Chondrocyte (in vitro differentiated cells): ENCODE measurements at regions not wholly inside any gene's neighbourhood (a gene's known extent, or its start where the extent isn't known, plus 50 kb on each side); places are given as distances from the start of the nearest gene placed in this dataset.
"Not testable (repeated sequence)": the region's sequence is repeated elsewhere in the genome, so short reads cannot be mapped to it uniquely, and the experiment has no call there.

Experiments used
- DNase-seq: peaks from one replicate; pipeline ENCODE4 v3.0.0; 2021; ENCODE audit warnings: mixed read lengths, low spot score
- H3K27ac Mint-ChIP-seq: one replicate; pipeline ENCODE4 v1.8.0; 2021; ENCODE audit warnings: mild to moderate bottlenecking, moderate library complexity, mixed read lengths; ENCODE audit not compliant: unreplicated experiment
- H3K27me3 Mint-ChIP-seq: 2 replicates; pipeline ENCODE4 v1.8.0; 2021; ENCODE audit warnings: low read depth, mixed read lengths
- H3K36me3 Mint-ChIP-seq: 2 replicates; pipeline ENCODE4 v1.8.0; 2021; ENCODE audit warnings: low read depth, mixed read lengths
- H3K4me1 Mint-ChIP-seq: 2 replicates; pipeline ENCODE4 v1.8.0; 2021; ENCODE audit warnings: low read depth, mild to moderate bottlenecking, mixed read lengths
- H3K4me3 Mint-ChIP-seq: one replicate; pipeline ENCODE4 v1.8.0; 2021; ENCODE audit warnings: mild to moderate bottlenecking, moderate library complexity, mixed read lengths; ENCODE audit not compliant: unreplicated experiment
- H3K9me3 Mint-ChIP-seq: 2 replicates; pipeline ENCODE4 v1.8.0; 2021; ENCODE audit warnings: low read depth, mixed read lengths
- TF ChIP-seq, protein P1 (sequence below): fragments of 200-600 bp; sonication (generic); IDR thresholded peaks from 2 replicates; pipeline ENCODE4 v1.5.0; 2021; ENCODE audit warnings: antibody characterized with exemption, mild to moderate bottlenecking, moderate library complexity

DNA sequence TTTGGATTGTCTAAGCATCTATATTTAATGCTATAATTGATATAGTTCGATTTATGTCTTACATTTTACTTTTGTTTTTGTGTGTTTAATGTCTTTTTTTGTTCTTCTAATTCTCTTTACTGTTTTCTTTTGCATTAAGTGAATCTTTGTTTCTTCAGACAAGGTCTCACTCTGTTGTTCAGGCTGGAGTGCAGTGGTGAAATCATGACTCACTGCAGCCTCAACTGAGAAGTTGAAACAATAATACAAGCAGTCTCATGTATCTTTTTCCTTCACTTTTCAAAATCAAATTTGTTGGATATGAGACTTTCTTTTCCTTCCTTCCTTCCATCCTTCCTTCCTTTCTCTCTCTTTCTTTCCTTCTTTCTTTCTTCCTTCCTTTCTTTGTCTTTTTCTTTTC, 1401.6 kb downstream of the ADGRL3 start:
- peak overlapping the region; percentile 1 for H3K27ac Mint-ChIP-seq
- no peaks in the 10 kb centered on the region for H3K27me3 Mint-ChIP-seq

DNA sequence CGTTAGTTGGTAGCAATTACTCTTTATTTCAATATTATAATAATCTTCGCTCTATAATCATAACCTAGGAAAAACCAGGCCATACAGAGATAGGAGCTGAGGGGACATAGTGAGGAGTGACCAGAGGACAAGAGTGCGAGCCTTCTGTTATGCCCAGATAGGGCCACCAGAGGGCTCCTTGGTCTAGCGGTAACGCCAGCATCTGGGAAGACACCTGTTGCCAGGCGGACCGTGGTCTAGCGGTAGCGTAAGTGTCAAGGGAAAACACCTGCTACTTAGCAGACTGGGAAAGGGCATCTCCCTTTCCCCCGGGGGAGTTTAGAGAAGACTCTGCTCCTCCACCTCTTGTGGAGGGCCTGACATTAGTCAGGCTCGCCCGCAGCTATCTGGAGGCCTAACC, 1395.1 kb downstream of the ADGRL3 start:
- not testable (repeated sequence) for H3K4me3 Mint-ChIP-seq, H3K27ac Mint-ChIP-seq

More for the DNA sequence above, 1401.6 kb downstream of the ADGRL3 start:
- TF ChIP-seq, protein P1, sequence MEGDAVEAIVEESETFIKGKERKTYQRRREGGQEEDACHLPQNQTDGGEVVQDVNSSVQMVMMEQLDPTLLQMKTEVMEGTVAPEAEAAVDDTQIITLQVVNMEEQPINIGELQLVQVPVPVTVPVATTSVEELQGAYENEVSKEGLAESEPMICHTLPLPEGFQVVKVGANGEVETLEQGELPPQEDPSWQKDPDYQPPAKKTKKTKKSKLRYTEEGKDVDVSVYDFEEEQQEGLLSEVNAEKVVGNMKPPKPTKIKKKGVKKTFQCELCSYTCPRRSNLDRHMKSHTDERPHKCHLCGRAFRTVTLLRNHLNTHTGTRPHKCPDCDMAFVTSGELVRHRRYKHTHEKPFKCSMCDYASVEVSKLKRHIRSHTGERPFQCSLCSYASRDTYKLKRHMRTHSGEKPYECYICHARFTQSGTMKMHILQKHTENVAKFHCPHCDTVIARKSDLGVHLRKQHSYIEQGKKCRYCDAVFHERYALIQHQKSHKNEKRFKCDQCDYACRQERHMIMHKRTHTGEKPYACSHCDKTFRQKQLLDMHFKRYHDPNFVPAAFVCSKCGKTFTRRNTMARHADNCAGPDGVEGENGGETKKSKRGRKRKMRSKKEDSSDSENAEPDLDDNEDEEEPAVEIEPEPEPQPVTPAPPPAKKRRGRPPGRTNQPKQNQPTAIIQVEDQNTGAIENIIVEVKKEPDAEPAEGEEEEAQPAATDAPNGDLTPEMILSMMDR, result no peak
- Mint-ChIP-seq H3K9me3 (no peaks in the 10 kb centered on the region), H3K36me3 (no peaks in the 10 kb centered on the region), H3K4me1 (peaks cover 7% of the 10 kb centered on the region), H3K4me3 (no peak overlapping the region)
- no peak for DNase-seq

DNA sequence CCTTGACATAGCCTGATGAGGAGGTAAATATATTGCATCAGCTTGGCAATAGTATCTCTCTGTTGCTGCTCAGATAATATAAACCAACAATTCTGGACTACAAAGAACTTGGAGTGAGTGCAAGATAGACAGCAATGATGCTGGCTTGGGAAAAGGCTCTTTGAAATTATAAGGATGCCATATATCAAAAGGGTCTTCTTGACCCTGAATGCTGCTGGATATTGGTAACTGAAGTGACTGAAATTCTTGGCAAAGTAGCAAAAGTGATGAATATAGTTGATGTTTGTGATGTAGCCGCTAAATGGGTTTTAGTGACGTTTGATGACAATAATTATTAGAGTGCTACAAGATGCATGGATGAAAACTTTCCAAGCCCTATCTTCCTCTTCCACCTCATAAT, 1391.6 kb downstream of the ADGRL3 start:
- peaks cover 2% of the 10 kb centered on the region for H3K9me3 Mint-ChIP-seq
- H3K27ac Mint-ChIP-seq, result no peak overlapping the region
- DNase-seq, result no peak
- H3K36me3 Mint-ChIP-seq, result no peaks in the 10 kb centered on the region
- H3K4me1 Mint-ChIP-seq, result peaks cover 11% of the 10 kb centered on the region
- H3K27me3 Mint-ChIP-seq, result no peaks in the 10 kb centered on the region
- no peak overlapping the region for H3K4me3 Mint-ChIP-seq
- TF ChIP-seq, protein P1, result no peak

More for the DNA sequence above, 1395.1 kb downstream of the ADGRL3 start:
- H3K36me3 Mint-ChIP-seq, H3K27me3 Mint-ChIP-seq, H3K9me3 Mint-ChIP-seq, DNase-seq: not testable (repeated sequence)
- peaks cover 11% of the 10 kb centered on the region for H3K4me1 Mint-ChIP-seq
- TF ChIP-seq, protein P1, result peak; percentile 86

GRCh38 chr4:62588671-62589070, 1388.5 kb downstream of the ADGRL3 start:
- peaks cover 2% of the 10 kb centered on the region for H3K9me3 Mint-ChIP-seq
- TF ChIP-seq, protein P1, result no peak
- no peaks in the 10 kb centered on the region for H3K36me3 Mint-ChIP-seq
- DNase-seq, result no peak
- peaks cover 10% of the 10 kb centered on the region for H3K4me1 Mint-ChIP-seq
- H3K4me3 Mint-ChIP-seq, result no peak overlapping the region
- H3K27me3 Mint-ChIP-seq, result no peaks in the 10 kb centered on the region
- H3K27ac Mint-ChIP-seq, result no peak overlapping the region

DNA sequence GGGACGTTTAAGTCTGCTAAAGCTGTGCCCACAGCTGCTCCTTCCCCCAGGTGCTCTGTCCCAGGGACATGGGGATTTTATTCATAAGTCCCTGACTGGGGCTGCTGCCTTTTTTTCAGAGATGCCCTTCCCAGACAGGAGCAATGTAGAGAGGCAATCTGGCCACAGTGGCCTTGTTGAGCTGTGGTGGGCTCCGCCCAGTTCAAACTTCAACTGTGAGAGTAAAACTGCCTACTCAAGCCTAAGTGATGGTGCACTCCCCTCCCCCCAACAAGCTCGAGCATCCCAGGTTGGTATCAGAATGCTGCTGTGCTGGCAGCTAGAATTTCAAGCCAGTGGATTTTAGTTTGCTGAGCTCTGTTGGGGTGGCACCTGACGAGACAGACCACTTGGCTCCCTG, 1371.4 kb downstream of the ADGRL3 start:
- peaks cover 1% of the 10 kb centered on the region for H3K36me3 Mint-ChIP-seq
- TF ChIP-seq, protein P1, result no peak
- no peak overlapping the region for H3K27ac Mint-ChIP-seq
- H3K4me3 Mint-ChIP-seq, result no peak overlapping the region
- peaks cover 7% of the 10 kb centered on the region for H3K27me3 Mint-ChIP-seq
- DNase-seq, result no peak
- H3K4me1 Mint-ChIP-seq, result no peaks in the 10 kb centered on the region
- H3K9me3 Mint-ChIP-seq, result peaks cover 11% of the 10 kb centered on the region
